ENCODE measurements at regions not wholly inside any gene's neighbourhood (a gene's known extent, or its start where the extent isn't known, plus 50 kb on each side); places are given as distances from the start of the nearest gene placed in this dataset.
"Not testable (repeated sequence)": the region's sequence is repeated elsewhere in the genome, so short reads cannot be mapped to it uniquely, and the experiment has no call there.

DNA sequence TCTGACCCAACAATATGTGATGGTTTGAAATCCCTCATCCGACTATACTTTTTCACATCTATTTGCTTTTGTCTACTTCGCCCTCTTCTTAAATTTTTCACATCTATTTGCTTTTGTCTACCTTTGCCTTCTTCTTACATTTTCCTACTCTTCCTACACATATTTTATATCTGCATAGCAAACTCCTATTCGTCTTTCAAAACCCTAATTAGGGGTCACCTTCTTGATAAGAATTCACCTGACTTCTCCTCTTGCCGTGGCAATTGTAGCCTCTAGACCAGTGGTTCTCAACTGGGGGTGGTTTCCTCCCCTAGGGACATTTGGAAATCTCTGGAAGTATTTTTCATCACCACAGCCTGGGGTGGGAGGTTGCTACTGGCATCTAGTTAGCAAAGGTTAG lies 607.4 kb downstream of the NTRK3 start:
- H3K9me3 ChIP-seq (ENCODE audit: low read length), result no peaks in the 10 kb centered on the region
- no peaks in the 10 kb centered on the region for H3K36me3 ChIP-seq (ENCODE audit: insufficient read depth, low read length)
- H3K4me2 ChIP-seq (ENCODE audit: low read length), result no peak overlapping the region
- CTCF ChIA-PET (ENCODE audit: unreplicated experiment), result no interaction called here
- BruUV-seq (replicated peaks), result no TSS peak
- no peaks in the 10 kb centered on the region for H3K9me2 ChIP-seq (ENCODE audit: insufficient read depth, low read length)
- H2AFZ ChIP-seq (ENCODE audit: low read length), result no peak overlapping the region
- no peak overlapping the region for H3K27ac ChIP-seq (ENCODE audit: low read depth, low read length, poor library complexity, severe bottlenecking)
- POLR2A ChIA-PET, result no interaction called here
- H4K20me1 ChIP-seq (ENCODE audit: insufficient read depth, low read length), result no peaks in the 10 kb centered on the region
- DNase-seq (ENCODE audit: low spot score), result no peak
- no peaks in the 10 kb centered on the region for H3K4me1 ChIP-seq (ENCODE audit: insufficient read depth, low read length, poor library complexity, severe bottlenecking)
- no peak for TF ChIP-seq EZH2phosphoT487 (IDR thresholded peaks at IDR 0.05; ENCODE audit: borderline replicate concordance, low read depth, low read length)
- TF ChIP-seq, protein P1, sequence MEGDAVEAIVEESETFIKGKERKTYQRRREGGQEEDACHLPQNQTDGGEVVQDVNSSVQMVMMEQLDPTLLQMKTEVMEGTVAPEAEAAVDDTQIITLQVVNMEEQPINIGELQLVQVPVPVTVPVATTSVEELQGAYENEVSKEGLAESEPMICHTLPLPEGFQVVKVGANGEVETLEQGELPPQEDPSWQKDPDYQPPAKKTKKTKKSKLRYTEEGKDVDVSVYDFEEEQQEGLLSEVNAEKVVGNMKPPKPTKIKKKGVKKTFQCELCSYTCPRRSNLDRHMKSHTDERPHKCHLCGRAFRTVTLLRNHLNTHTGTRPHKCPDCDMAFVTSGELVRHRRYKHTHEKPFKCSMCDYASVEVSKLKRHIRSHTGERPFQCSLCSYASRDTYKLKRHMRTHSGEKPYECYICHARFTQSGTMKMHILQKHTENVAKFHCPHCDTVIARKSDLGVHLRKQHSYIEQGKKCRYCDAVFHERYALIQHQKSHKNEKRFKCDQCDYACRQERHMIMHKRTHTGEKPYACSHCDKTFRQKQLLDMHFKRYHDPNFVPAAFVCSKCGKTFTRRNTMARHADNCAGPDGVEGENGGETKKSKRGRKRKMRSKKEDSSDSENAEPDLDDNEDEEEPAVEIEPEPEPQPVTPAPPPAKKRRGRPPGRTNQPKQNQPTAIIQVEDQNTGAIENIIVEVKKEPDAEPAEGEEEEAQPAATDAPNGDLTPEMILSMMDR (conservative IDR thresholded peaks at IDR 0.05; ENCODE audit: low read length), result no peak
- H3K4me3 ChIP-seq (ENCODE audit: low read depth, low read length, poor library complexity, severe bottlenecking), result no peak overlapping the region
- no peaks in the 10 kb centered on the region for H3K79me2 ChIP-seq (ENCODE audit: insufficient read depth, low read depth, low read length)
- intact Hi-C loops (cut with micrococcal nuclease; ENCODE audit: unreplicated experiment), result no loop called here

DNA sequence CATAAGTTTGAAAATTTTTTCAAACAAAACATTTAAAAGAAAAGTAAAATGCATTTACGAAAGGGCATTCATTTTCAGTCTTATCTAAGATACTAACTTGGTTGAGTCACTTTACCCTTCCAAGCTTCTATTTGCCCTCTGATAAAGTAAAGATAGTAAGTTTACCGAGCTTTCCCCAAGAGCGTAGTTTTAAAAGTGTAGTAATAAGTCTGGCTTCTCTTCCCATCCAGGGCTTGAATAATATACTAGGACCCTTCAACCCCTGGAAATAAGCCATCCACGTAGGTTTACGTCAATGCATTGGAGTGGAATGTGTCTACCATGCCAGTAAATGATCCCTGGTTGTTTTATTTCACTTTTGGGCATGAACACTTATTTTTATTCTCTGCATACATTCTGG lies 608.3 kb downstream of the NTRK3 start:
- ChIA-PET CTCF (ENCODE audit: unreplicated experiment) (no interaction called here), POLR2A (no interaction called here)
- Histone ChIP-seq H3K4me1 (ENCODE audit: insufficient read depth, low read length, poor library complexity, severe bottlenecking) (no peaks in the 10 kb centered on the region), H4K20me1 (ENCODE audit: insufficient read depth, low read length) (no peaks in the 10 kb centered on the region), H3K9me3 (ENCODE audit: low read length) (no peaks in the 10 kb centered on the region), H3K4me3 (ENCODE audit: low read depth, low read length, poor library complexity, severe bottlenecking) (no peak overlapping the region), H3K79me2 (ENCODE audit: insufficient read depth, low read depth, low read length) (no peaks in the 10 kb centered on the region), H2AFZ (ENCODE audit: low read length) (no peak overlapping the region), H3K9me2 (ENCODE audit: insufficient read depth, low read length) (no peaks in the 10 kb centered on the region), H3K27ac (ENCODE audit: low read depth, low read length, poor library complexity, severe bottlenecking) (no peak overlapping the region), H3K36me3 (ENCODE audit: insufficient read depth, low read length) (no peaks in the 10 kb centered on the region), H3K4me2 (ENCODE audit: low read length) (no peak overlapping the region)
- intact Hi-C loops (cut with micrococcal nuclease; ENCODE audit: unreplicated experiment), result no loop called here
- DNase-seq (ENCODE audit: low spot score), result no peak
- TF ChIP-seq, protein P1 (conservative IDR thresholded peaks at IDR 0.05; ENCODE audit: low read length), result no peak
- no peak for TF ChIP-seq EZH2phosphoT487 (IDR thresholded peaks at IDR 0.05; ENCODE audit: borderline replicate concordance, low read depth, low read length)
- no TSS peak for BruUV-seq (replicated peaks)

- DNase-seq (ENCODE audit: low spot score), result no peak
- Histone ChIP-seq H3K4me2 (ENCODE audit: low read length) (no peak overlapping the region), H3K4me3 (ENCODE audit: low read depth, low read length, poor library complexity, severe bottlenecking) (no peak overlapping the region), H3K27ac (ENCODE audit: low read depth, low read length, poor library complexity, severe bottlenecking) (no peak overlapping the region), H3K36me3 (ENCODE audit: insufficient read depth, low read length) (no peaks in the 10 kb centered on the region), H3K79me2 (ENCODE audit: insufficient read depth, low read depth, low read length) (no peaks in the 10 kb centered on the region), H4K20me1 (ENCODE audit: insufficient read depth, low read length) (no peaks in the 10 kb centered on the region), H3K4me1 (ENCODE audit: insufficient read depth, low read length, poor library complexity, severe bottlenecking) (no peaks in the 10 kb centered on the region), H3K9me3 (ENCODE audit: low read length) (no peaks in the 10 kb centered on the region), H2AFZ (ENCODE audit: low read length) (no peak overlapping the region), H3K9me2 (ENCODE audit: insufficient read depth, low read length) (no peaks in the 10 kb centered on the region)
- BruUV-seq (replicated peaks), result no TSS peak
- no peak for TF ChIP-seq EZH2phosphoT487 (IDR thresholded peaks at IDR 0.05; ENCODE audit: borderline replicate concordance, low read depth, low read length)
- TF ChIP-seq, protein P1 (conservative IDR thresholded peaks at IDR 0.05; ENCODE audit: low read length), result no peak
- intact Hi-C loops (cut with micrococcal nuclease; ENCODE audit: unreplicated experiment), result no loop called here
- ChIA-PET CTCF (ENCODE audit: unreplicated experiment) (no interaction called here), POLR2A (no interaction called here)
Measured at GRCh38 chr15:87645723-87646122, 610.8 kb downstream of the NTRK3 start.

- H4K20me1 ChIP-seq (ENCODE audit: insufficient read depth, low read length); H3K9me3 ChIP-seq (ENCODE audit: low read length); intact Hi-C loops (cut with micrococcal nuclease; ENCODE audit: unreplicated experiment); BruUV-seq (replicated peaks); H3K4me2 ChIP-seq (ENCODE audit: low read length); H2AFZ ChIP-seq (ENCODE audit: low read length); H3K9me2 ChIP-seq (ENCODE audit: insufficient read depth, low read length); POLR2A ChIA-PET; H3K4me1 ChIP-seq (ENCODE audit: insufficient read depth, low read length, poor library complexity, severe bottlenecking); DNase-seq (ENCODE audit: low spot score); H3K79me2 ChIP-seq (ENCODE audit: insufficient read depth, low read depth, low read length); H3K4me3 ChIP-seq (ENCODE audit: low read depth, low read length, poor library complexity, severe bottlenecking); CTCF ChIA-PET (ENCODE audit: unreplicated experiment); H3K36me3 ChIP-seq (ENCODE audit: insufficient read depth, low read length); H3K27ac ChIP-seq (ENCODE audit: low read depth, low read length, poor library complexity, severe bottlenecking): not testable (repeated sequence)
Measured at GRCh38 chr15:87642997-87643396, 613.5 kb downstream of the NTRK3 start.

Measured in OCI-LY7 (cell line).